ENCODE measurements at regions not wholly inside any gene's neighbourhood (a gene's known extent, or its start where the extent isn't known, plus 50 kb on each side); places are given as distances from the start of the nearest gene placed in this dataset.

- Histone ChIP-seq H3K79me2 (ENCODE audit: insufficient read depth, low read length) (no peaks in the 10 kb centered on the region), H4K20me1 (ENCODE audit: insufficient read depth, low read length) (no peaks in the 10 kb centered on the region), H3K9ac (ENCODE audit: insufficient read depth, low read depth, low read length) (no peak overlapping the region), H3K4me1 (ENCODE audit: insufficient read depth, low read length) (no peaks in the 10 kb centered on the region), H3K36me3 (replicated peaks in 1 of 2; ENCODE audit: control insufficient read depth in 1 of 2, insufficient read depth in 2 of 2, low read length in 2 of 2) (no peaks in the 10 kb centered on the region), H3K4me3 (replicated peaks in 1 of 3; ENCODE audit: insufficient read depth in 1 of 3, low read depth in 2 of 3, low read length in 3 of 3) (no peak overlapping the region), H3K4me2 (ENCODE audit: low read depth, low read length) (no peak overlapping the region), H3K27me3 (ENCODE audit: control insufficient read depth in 1 of 2, insufficient read depth in 2 of 2, low read length in 2 of 2) (no peaks in the 10 kb centered on the region), H3K27ac (ENCODE audit: extremely low read length, insufficient read depth, low read length) (no peak overlapping the region), H3K9me3 (ENCODE audit: low read length) (no peaks in the 10 kb centered on the region), H2AFZ (ENCODE audit: low read length) (no peak overlapping the region)
- TF ChIP-seq ZNF761 (CRISPR knock-in tag; conservative IDR thresholded peaks at IDR 0.05) (no peak), ZNF501 (CRISPR knock-in tag; IDR thresholded peaks at IDR 0.05) (no peak), E2F5 (CRISPR knock-in tag; conservative IDR thresholded peaks at IDR 0.05) (no peak), PHF8 (CRISPR knock-in tag; IDR thresholded peaks at IDR 0.05) (no peak), REXO4 (CRISPR knock-in tag; IDR thresholded peaks at IDR 0.05; ENCODE audit: borderline replicate concordance) (no peak), ZHX1 (CRISPR knock-in tag; IDR thresholded peaks at IDR 0.05; ENCODE audit: low read depth) (no peak), ZNF430 (CRISPR knock-in tag; IDR thresholded peaks at IDR 0.05) (no peak), ZSCAN25 (CRISPR knock-in tag; IDR thresholded peaks at IDR 0.05) (no peak), MAFG (CRISPR knock-in tag; IDR thresholded peaks at IDR 0.05) (no peak), ZNF772 (CRISPR knock-in tag; IDR thresholded peaks at IDR 0.05) (no peak), ZNF564 (CRISPR knock-in tag; IDR thresholded peaks at IDR 0.05) (no peak), HDAC2 (CRISPR knock-in tag; IDR thresholded peaks at IDR 0.05) (no peak), HOXA3 (CRISPR knock-in tag; IDR thresholded peaks at IDR 0.05) (no peak), CENPT (CRISPR knock-in tag; IDR thresholded peaks at IDR 0.05; ENCODE audit: low read depth) (no peak), ZNF674 (CRISPR knock-in tag; IDR thresholded peaks at IDR 0.05; ENCODE audit: low read depth) (no peak), NFIC (IDR thresholded peaks at IDR 0.05; ENCODE audit: low read length) (no peak)
- ATAC-seq (no peak), FAIRE-seq (no peak), DNase-seq (ENCODE audit: low spot score) (no peak)
- 0% methylated on average over 2 of the region's 2 CpGs for WGBS (ENCODE audit: low lambda C conversion rate)
- POLR2A ChIA-PET = no interaction called here
- intact Hi-C loops (cut with micrococcal nuclease; ENCODE audit: unreplicated experiment) (no loop called here), in situ Hi-C loops (cut with HindIII; ENCODE audit: extremely low pct_ligation_motif_present, low pct_unique_long_range_greater_than_20kb) (no loop called here)
- CTCF ChIA-PET (ENCODE audit: low intra/inter-chr PET ratio, low total read pairs) = no interaction called here
- BruUV-seq (replicated peaks) = no TSS peak
Observed at GRCh38 chr13:86446311-86446710, 647.1 kb upstream of the SLITRK6 start.

All from HepG2 (cell line).